HepG2 (cell line): ENCODE measurements at regions not wholly inside any gene's neighbourhood (a gene's known extent, or its start where the extent isn't known, plus 50 kb on each side); places are given as distances from the start of the nearest gene placed in this dataset.

Source experiments
- CTCF ChIP-seq: sonication (generic); formaldehyde crosslinking; IDR thresholded peaks from 2 replicates; pipeline ENCODE4 v1.5.0; 2020; ENCODE audit warnings: mild to moderate bottlenecking, missing genetic modification reagents, moderate library complexity
- EZH2 ChIP-seq: conservative IDR thresholded peaks from 2 replicates; pipeline ENCODE4 v1.6.1; 2012; ENCODE audit warnings: mild to moderate bottlenecking, low read depth, low read length, moderate library complexity
- FOXM1 ChIP-seq: sonication (generic); formaldehyde crosslinking; IDR thresholded peaks from 2 replicates; pipeline ENCODE4 v1.5.0; 2020; ENCODE audit warnings: missing genetic modification reagents
- HDAC6 ChIP-seq: fragments of 200-600 bp; sonication (generic); IDR thresholded peaks from 2 replicates; pipeline ENCODE4 v1.7.0; 2017; ENCODE audit warnings: mild to moderate bottlenecking, antibody characterized with exemption, low read length, low read depth
- HMGXB4 ChIP-seq, 2 experiments: sonication (generic) in 1 of 2; formaldehyde crosslinking in 1 of 2; IDR thresholded peaks; 2 replicates each; pipeline versions ENCODE4 v1.4.0 to v1.6.1; 2018 to 2020; ENCODE audit warnings: missing genetic modification reagents in 2 of 2, borderline replicate concordance in 1 of 2, low read depth in 1 of 2, mild to moderate bottlenecking in 1 of 2, missing biosample characterization in 1 of 2
- MNT ChIP-seq: fragments of 450-650 bp; IDR thresholded peaks from 2 replicates; pipeline ENCODE4 v1.6.1; 2016
- NFE2 ChIP-seq: sonication (generic); formaldehyde crosslinking; IDR thresholded peaks from 2 replicates; pipeline ENCODE4 v1.4.0; 2020; ENCODE audit warnings: missing genetic modification reagents
- NFKB2 ChIP-seq: sonication (generic); formaldehyde crosslinking; IDR thresholded peaks from 2 replicates; pipeline ENCODE4 v1.4.0; 2020; ENCODE audit warnings: missing genetic modification reagents, borderline replicate concordance
- POLR2A ChIP-seq, 2 experiments: IDR thresholded peaks; 2 replicates each; pipeline ENCODE4 v1.6.1; 2011; ENCODE audit warnings: low read depth in 2 of 2, low read length in 2 of 2, mild to moderate bottlenecking in 1 of 2, moderate library complexity in 1 of 2; ENCODE audit not compliant: insufficient read depth in 1 of 2
- POLR2AphosphoS5 ChIP-seq: IDR thresholded peaks from 2 replicates; pipeline ENCODE4 v1.6.1; 2012; ENCODE audit warnings: low read depth, low read length
- PRDM10 ChIP-seq: sonication (generic); formaldehyde crosslinking; IDR thresholded peaks from 2 replicates; pipeline ENCODE4 v1.4.0; 2020; ENCODE audit warnings: low read depth, missing genetic modification reagents
- SRF ChIP-seq: IDR thresholded peaks from 2 replicates; pipeline ENCODE4 v1.6.1; 2011; ENCODE audit warnings: mild to moderate bottlenecking, low read depth, low read length, moderate library complexity
- ZNF350 ChIP-seq: sonication (generic); formaldehyde crosslinking; IDR thresholded peaks from 2 replicates; pipeline ENCODE4 v1.4.0; 2020; ENCODE audit warnings: mild to moderate bottlenecking, low read depth, missing genetic modification reagents, borderline replicate concordance

- TF ChIP-seq FOXM1 (CRISPR knock-in tag) (no peak), MNT (no peak), ZNF350 (CRISPR knock-in tag) (no peak), NFE2 (no peak), PRDM10 (CRISPR knock-in tag) (no peak), CTCF (no peak), SRF (no peak), EZH2 (no peak), HMGXB4 (CRISPR knock-in tag; IDR thresholded peaks at IDR 0.05; ENCODE audit: borderline replicate concordance in 1 of 2, low read depth in 1 of 2) (no peak), HDAC6 (no peak), POLR2A (IDR thresholded peaks at IDR 0.05; ENCODE audit: insufficient read depth in 1 of 2, low read depth in 2 of 2, low read length in 2 of 2) (no peak), POLR2AphosphoS5 (no peak), NFKB2 (no peak)
Observed at GRCh38 chr5:155626592-155626991, 613.0 kb downstream of the KIF4B start.
